HG03575 (cell line): ENCODE measurements at regions not wholly inside any gene's neighbourhood (a gene's known extent, or its start where the extent isn't known, plus 50 kb on each side); places are given as distances from the start of the nearest gene placed in this dataset.
"Not testable (repeated sequence)": the region's sequence is repeated elsewhere in the genome, so short reads cannot be mapped to it uniquely, and the experiment has no call there.

Experiments used
- ATAC-seq: cut with Tn5 transposase; IDR thresholded peaks from one replicate; pipeline ENCODE4 v1.9.1; 2021; ENCODE audit not compliant: unreplicated experiment, insufficient number of reproducible peaks, low FRiP score; ENCODE audit errors: extremely low read depth

GRCh38 chr5:166803058-166803457 lies 1488.4 kb upstream of the WWC1 start:
- ATAC-seq, result no peak

- not testable (repeated sequence) for ATAC-seq
Observed at GRCh38 chr5:166804223-166804622, 1487.2 kb upstream of the WWC1 start.

GRCh38 chr5:166804693-166805092 lies 1486.8 kb upstream of the WWC1 start:
- ATAC-seq, result not testable (repeated sequence)

GRCh38 chr5:166810093-166810658 lies 1481.3 kb upstream of the WWC1 start:
- not testable (repeated sequence) for ATAC-seq

- no peak for ATAC-seq
Observed at GRCh38 chr5:166810721-166811120, 1480.7 kb upstream of the WWC1 start.

- ATAC-seq, result no peak
Observed at GRCh38 chr5:166823360-166823759, 1468.1 kb upstream of the WWC1 start.

GRCh38 chr5:166834246-166834645 lies 1457.2 kb upstream of the WWC1 start:
- ATAC-seq, result no peak

- ATAC-seq, result no peak
Observed at GRCh38 chr5:166845044-166845443, 1446.4 kb upstream of the WWC1 start.

GRCh38 chr5:166856791-166857190 lies 1434.7 kb upstream of the WWC1 start:
- no peak for ATAC-seq

GRCh38 chr5:166860426-166860825 lies 1431.0 kb upstream of the WWC1 start:
- ATAC-seq, result no peak

- ATAC-seq, result no peak
Observed at GRCh38 chr5:166862581-166862980, 1428.9 kb upstream of the WWC1 start.

- no peak for ATAC-seq
Observed at GRCh38 chr5:166865206-166865605, 1426.2 kb upstream of the WWC1 start.

GRCh38 chr5:166880456-166880855 lies 1411.0 kb upstream of the WWC1 start:
- ATAC-seq, result no peak

GRCh38 chr5:166881802-166882201 lies 1409.6 kb upstream of the WWC1 start:
- ATAC-seq, result no peak

GRCh38 chr5:166883016-166883415 lies 1408.4 kb upstream of the WWC1 start:
- ATAC-seq, result no peak

GRCh38 chr5:166898166-166898565 lies 1393.3 kb upstream of the WWC1 start:
- ATAC-seq, result no peak

GRCh38 chr5:166899343-166899742 lies 1392.1 kb upstream of the WWC1 start:
- ATAC-seq, result no peak

- ATAC-seq, result no peak
Observed at GRCh38 chr5:166904571-166904970, 1386.9 kb upstream of the WWC1 start.

- no peak for ATAC-seq
Observed at GRCh38 chr5:166906991-166907713, 1384.3 kb upstream of the WWC1 start.

- ATAC-seq, result no peak
Observed at GRCh38 chr5:166909040-166909439, 1382.4 kb upstream of the WWC1 start.

- no peak for ATAC-seq
Observed at GRCh38 chr5:166909926-166910325, 1381.5 kb upstream of the WWC1 start.
